ENCODE measurements at regions not wholly inside any gene's neighbourhood (a gene's known extent, or its start where the extent isn't known, plus 50 kb on each side); places are given as distances from the start of the nearest gene placed in this dataset.

GRCh38 chr5:89133129-89133528 is 250.1 kb upstream of the MEF2C start:
- no peaks in the 10 kb centered on the region for H3K79me2 ChIP-seq (replicated peaks; ENCODE audit: insufficient read depth, low read length)
- no peaks in the 10 kb centered on the region for H3K9me3 ChIP-seq (ENCODE audit: low read length)
- no peaks in the 10 kb centered on the region for H3K9me2 ChIP-seq (ENCODE audit: insufficient read depth, low read length)
- no peak for TF ChIP-seq POLR2AphosphoS5 (IDR thresholded peaks at IDR 0.05)
- no peak overlapping the region for H3K27ac ChIP-seq (ENCODE audit: low read length)
- H3K4me2 ChIP-seq (ENCODE audit: low read length), result no peak overlapping the region
- no peak overlapping the region for H3K4me3 ChIP-seq (ENCODE audit: low read length)
- no peak overlapping the region for H2AFZ ChIP-seq (ENCODE audit: low read depth, low read length)
- no peaks in the 10 kb centered on the region for H4K20me1 ChIP-seq (ENCODE audit: insufficient read depth)
- no peak overlapping the region for H3K9ac ChIP-seq (ENCODE audit: low read length)
- H3K36me3 ChIP-seq (ENCODE audit: insufficient read depth, low read length), result no peaks in the 10 kb centered on the region
- H3K27me3 ChIP-seq (ENCODE audit: insufficient read depth, low read depth, low read length), result no peaks in the 10 kb centered on the region
- no peaks in the 10 kb centered on the region for H3F3A ChIP-seq (ENCODE audit: insufficient read depth, low read length, poor library complexity, severe bottlenecking)

- H3K4me3 ChIP-seq (ENCODE audit: low read length), result no peak overlapping the region
- H3K36me3 ChIP-seq (ENCODE audit: insufficient read depth, low read length), result no peaks in the 10 kb centered on the region
- no peaks in the 10 kb centered on the region for H3F3A ChIP-seq (ENCODE audit: insufficient read depth, low read length, poor library complexity, severe bottlenecking)
- no peaks in the 10 kb centered on the region for H3K27me3 ChIP-seq (ENCODE audit: insufficient read depth, low read depth, low read length)
- H2AFZ ChIP-seq (ENCODE audit: low read depth, low read length), result no peak overlapping the region
- no peaks in the 10 kb centered on the region for H3K79me2 ChIP-seq (replicated peaks; ENCODE audit: insufficient read depth, low read length)
- no peaks in the 10 kb centered on the region for H3K9me3 ChIP-seq (ENCODE audit: low read length)
- H3K27ac ChIP-seq (ENCODE audit: low read length), result no peak overlapping the region
- no peak overlapping the region for H3K4me2 ChIP-seq (ENCODE audit: low read length)
- H3K9me2 ChIP-seq (ENCODE audit: insufficient read depth, low read length), result no peaks in the 10 kb centered on the region
- no peak overlapping the region for H3K9ac ChIP-seq (ENCODE audit: low read length)
- H4K20me1 ChIP-seq (ENCODE audit: insufficient read depth), result no peaks in the 10 kb centered on the region
- TF ChIP-seq MXI1 (conservative IDR thresholded peaks at IDR 0.05; ENCODE audit: poor library complexity, severe bottlenecking) (no peak), CTCF (IDR thresholded peaks at IDR 0.05; ENCODE audit: poor library complexity, severe bottlenecking) (no peak), EP300 (conservative IDR thresholded peaks at IDR 0.05; ENCODE audit: poor library complexity, severe bottlenecking) (no peak), POLR2AphosphoS5 (IDR thresholded peaks at IDR 0.05) (no peak), SMC3 (conservative IDR thresholded peaks at IDR 0.05; ENCODE audit: poor library complexity) (no peak), REST (IDR thresholded peaks at IDR 0.05; ENCODE audit: borderline replicate concordance) (no peak), TAF1 (IDR thresholded peaks at IDR 0.05; ENCODE audit: low read depth) (no peak), EZH2 (IDR thresholded peaks at IDR 0.05; ENCODE audit: borderline replicate concordance, insufficient read depth, low read length, poor library complexity, severe bottlenecking) (no peak), RAD21 (conservative IDR thresholded peaks at IDR 0.05) (no peak)
Observed at GRCh38 chr5:89130851-89131250, 247.9 kb upstream of the MEF2C start.

GRCh38 chr5:89129941-89130340 is 247.0 kb upstream of the MEF2C start:
- H3K4me2 ChIP-seq (ENCODE audit: low read length), result no peak overlapping the region
- TF ChIP-seq REST (IDR thresholded peaks at IDR 0.05; ENCODE audit: borderline replicate concordance), result no peak
- no peak for TF ChIP-seq RAD21 (conservative IDR thresholded peaks at IDR 0.05)
- TF ChIP-seq EP300 (conservative IDR thresholded peaks at IDR 0.05; ENCODE audit: poor library complexity, severe bottlenecking), result no peak
- no peak for TF ChIP-seq TAF1 (IDR thresholded peaks at IDR 0.05; ENCODE audit: low read depth)
- TF ChIP-seq SMC3 (conservative IDR thresholded peaks at IDR 0.05; ENCODE audit: poor library complexity), result no peak
- TF ChIP-seq POLR2AphosphoS5 (IDR thresholded peaks at IDR 0.05), result no peak
- TF ChIP-seq EZH2 (IDR thresholded peaks at IDR 0.05; ENCODE audit: borderline replicate concordance, insufficient read depth, low read length, poor library complexity, severe bottlenecking), result no peak
- TF ChIP-seq CTCF (IDR thresholded peaks at IDR 0.05; ENCODE audit: poor library complexity, severe bottlenecking), result no peak
- no peak for TF ChIP-seq MXI1 (conservative IDR thresholded peaks at IDR 0.05; ENCODE audit: poor library complexity, severe bottlenecking)
- H3K79me2 ChIP-seq (replicated peaks; ENCODE audit: insufficient read depth, low read length), result no peaks in the 10 kb centered on the region
- H3K36me3 ChIP-seq (ENCODE audit: insufficient read depth, low read length), result no peaks in the 10 kb centered on the region
- no peaks in the 10 kb centered on the region for H3F3A ChIP-seq (ENCODE audit: insufficient read depth, low read length, poor library complexity, severe bottlenecking)
- no peaks in the 10 kb centered on the region for H3K9me3 ChIP-seq (ENCODE audit: low read length)
- no peaks in the 10 kb centered on the region for H3K9me2 ChIP-seq (ENCODE audit: insufficient read depth, low read length)
- H3K9ac ChIP-seq (ENCODE audit: low read length), result no peak overlapping the region
- H3K27ac ChIP-seq (ENCODE audit: low read length), result no peak overlapping the region
- no peaks in the 10 kb centered on the region for H3K27me3 ChIP-seq (ENCODE audit: insufficient read depth, low read depth, low read length)
- H4K20me1 ChIP-seq (ENCODE audit: insufficient read depth), result no peaks in the 10 kb centered on the region
- no peak overlapping the region for H3K4me3 ChIP-seq (ENCODE audit: low read length)
- no peak overlapping the region for H2AFZ ChIP-seq (ENCODE audit: low read depth, low read length)

All from neural cell (in vitro differentiated cells).